CD4-positive, alpha-beta T cell treated with Interleukin-17A for 1 hour (primary cell): ENCODE measurements at regions not wholly inside any gene's neighbourhood (a gene's known extent, or its start where the extent isn't known, plus 50 kb on each side); places are given as distances from the start of the nearest gene placed in this dataset.

Experiments used
- DNase-seq: peaks from one replicate; pipeline ENCODE4 v3.0.0-alpha.2; 2020

GRCh38 chr2:67522148-67522547, 125.0 kb downstream of the ETAA1 start:
- no peak for DNase-seq

GRCh38 chr2:67524213-67524612, 127.1 kb downstream of the ETAA1 start:
- DNase-seq, result no peak

GRCh38 chr2:67524777-67525176, 127.6 kb downstream of the ETAA1 start:
- no peak for DNase-seq

GRCh38 chr2:67526283-67526682, 129.2 kb downstream of the ETAA1 start:
- DNase-seq, result no peak

GRCh38 chr2:67528320-67528719, 131.2 kb downstream of the ETAA1 start:
- no peak for DNase-seq

GRCh38 chr2:67532387-67532786, 135.3 kb downstream of the ETAA1 start:
- DNase-seq, result no peak

GRCh38 chr2:67534745-67535144, 137.6 kb downstream of the ETAA1 start:
- DNase-seq, result no peak

GRCh38 chr2:67540962-67541361, 143.8 kb downstream of the ETAA1 start:
- DNase-seq, result no peak

GRCh38 chr2:67544286-67544685, 147.2 kb downstream of the ETAA1 start:
- no peak for DNase-seq

GRCh38 chr2:67548317-67549201, 151.4 kb downstream of the ETAA1 start:
- DNase-seq, result no peak

GRCh38 chr2:67559156-67559555, 162.0 kb downstream of the ETAA1 start:
- DNase-seq, result no peak

GRCh38 chr2:67560771-67561456, 163.8 kb downstream of the ETAA1 start:
- no peak for DNase-seq

GRCh38 chr2:67561457-67561965, 164.4 kb downstream of the ETAA1 start:
- DNase-seq, result no peak

GRCh38 chr2:67564076-67564475, 166.9 kb downstream of the ETAA1 start:
- no peak for DNase-seq

- DNase-seq, result no peak
Measured at GRCh38 chr2:67564626-67565025, 167.5 kb downstream of the ETAA1 start.

- no peak for DNase-seq
Measured at GRCh38 chr2:67565262-67565661, 168.1 kb downstream of the ETAA1 start.

GRCh38 chr2:67565761-67566160, 168.6 kb downstream of the ETAA1 start:
- no peak for DNase-seq

- DNase-seq, result no peak
Measured at GRCh38 chr2:67566285-67566684, 169.2 kb downstream of the ETAA1 start.

GRCh38 chr2:67566958-67567635, 170.0 kb downstream of the ETAA1 start:
- no peak for DNase-seq

- DNase-seq, result no peak
Measured at GRCh38 chr2:67567886-67568285, 170.8 kb downstream of the ETAA1 start.

- DNase-seq, result no peak
Measured at GRCh38 chr2:67570611-67571010, 173.5 kb downstream of the ETAA1 start.

- no peak for DNase-seq
Measured at GRCh38 chr2:67571785-67572718, 174.9 kb downstream of the ETAA1 start.
